GM21737 (cell line): ENCODE measurements at regions not wholly inside any gene's neighbourhood (a gene's known extent, or its start where the extent isn't known, plus 50 kb on each side); places are given as distances from the start of the nearest gene placed in this dataset.
"Not testable (repeated sequence)": the region's sequence is repeated elsewhere in the genome, so short reads cannot be mapped to it uniquely, and the experiment has no call there.

Experiments used
- ATAC-seq: cut with Tn5 transposase; IDR thresholded peaks from one replicate; pipeline ENCODE4 v1.9.1; 2021; ENCODE audit warnings: mild to moderate bottlenecking, moderate library complexity; ENCODE audit not compliant: unreplicated experiment

DNA sequence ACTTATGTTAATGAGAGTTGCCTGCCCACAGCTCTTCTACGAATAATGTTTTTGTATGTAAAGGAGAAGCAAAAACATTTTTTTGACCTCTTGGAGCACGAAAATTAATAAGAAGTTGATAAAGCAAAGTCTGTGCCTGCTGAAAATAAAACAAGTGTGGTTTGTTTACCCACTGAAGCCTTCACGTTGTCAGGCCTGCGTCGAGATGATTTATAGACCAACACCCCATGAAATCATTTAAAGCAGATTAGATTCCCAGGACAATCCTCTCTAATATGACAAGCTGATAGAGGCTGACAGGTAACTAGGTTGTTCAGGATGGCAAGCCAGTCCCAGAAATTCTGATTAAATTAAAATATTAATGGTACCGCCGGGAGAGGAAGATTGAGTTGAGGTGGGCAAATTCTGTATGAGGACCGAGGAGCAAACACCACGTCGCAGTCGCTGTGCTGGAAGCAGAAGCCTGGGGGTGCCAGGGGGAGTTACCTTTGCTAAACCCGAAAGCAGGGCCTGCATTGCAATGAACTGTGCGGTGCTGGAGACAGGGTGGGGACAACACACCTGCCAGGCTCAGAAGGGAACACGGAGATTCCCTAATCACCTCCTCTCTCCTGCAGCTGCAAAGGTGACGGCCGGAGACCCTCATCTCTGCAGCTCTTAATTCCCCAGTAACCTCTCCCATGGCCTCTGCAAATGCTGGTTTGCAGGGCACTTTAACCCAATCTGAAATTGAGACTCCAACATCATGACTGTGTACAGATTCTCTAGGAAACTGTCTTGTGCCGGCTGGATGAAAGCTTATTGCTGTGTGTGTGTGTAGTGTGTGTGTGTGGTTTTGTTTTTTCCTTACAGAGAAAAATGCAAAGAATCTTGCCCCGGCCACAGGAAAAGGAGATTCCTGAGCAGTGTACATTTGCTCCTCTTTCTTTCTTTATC, 2805.9 kb downstream of the RPIA start:
- not testable (repeated sequence) for ATAC-seq

DNA sequence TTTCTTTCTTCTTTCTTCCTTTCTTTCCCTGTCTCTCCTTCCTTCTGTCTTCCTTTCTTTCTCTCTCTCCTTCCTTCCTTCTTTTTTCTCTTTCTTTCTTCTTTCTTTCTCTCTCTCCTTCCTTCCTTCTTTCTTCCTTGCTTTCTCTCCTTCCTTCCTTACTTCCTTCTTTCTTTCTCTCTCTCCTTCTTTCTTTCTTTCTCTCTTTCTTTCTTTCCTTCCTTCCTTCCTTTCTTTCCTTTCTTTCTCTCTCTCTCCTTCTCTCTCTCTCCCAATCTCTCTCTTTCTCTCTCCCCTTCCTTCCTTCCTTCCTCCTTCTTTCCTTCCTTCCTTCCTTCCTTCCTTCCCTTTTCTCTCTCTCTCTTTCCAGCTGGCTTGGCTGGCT, 2806.6 kb downstream of the RPIA start:
- ATAC-seq: not testable (repeated sequence)

DNA sequence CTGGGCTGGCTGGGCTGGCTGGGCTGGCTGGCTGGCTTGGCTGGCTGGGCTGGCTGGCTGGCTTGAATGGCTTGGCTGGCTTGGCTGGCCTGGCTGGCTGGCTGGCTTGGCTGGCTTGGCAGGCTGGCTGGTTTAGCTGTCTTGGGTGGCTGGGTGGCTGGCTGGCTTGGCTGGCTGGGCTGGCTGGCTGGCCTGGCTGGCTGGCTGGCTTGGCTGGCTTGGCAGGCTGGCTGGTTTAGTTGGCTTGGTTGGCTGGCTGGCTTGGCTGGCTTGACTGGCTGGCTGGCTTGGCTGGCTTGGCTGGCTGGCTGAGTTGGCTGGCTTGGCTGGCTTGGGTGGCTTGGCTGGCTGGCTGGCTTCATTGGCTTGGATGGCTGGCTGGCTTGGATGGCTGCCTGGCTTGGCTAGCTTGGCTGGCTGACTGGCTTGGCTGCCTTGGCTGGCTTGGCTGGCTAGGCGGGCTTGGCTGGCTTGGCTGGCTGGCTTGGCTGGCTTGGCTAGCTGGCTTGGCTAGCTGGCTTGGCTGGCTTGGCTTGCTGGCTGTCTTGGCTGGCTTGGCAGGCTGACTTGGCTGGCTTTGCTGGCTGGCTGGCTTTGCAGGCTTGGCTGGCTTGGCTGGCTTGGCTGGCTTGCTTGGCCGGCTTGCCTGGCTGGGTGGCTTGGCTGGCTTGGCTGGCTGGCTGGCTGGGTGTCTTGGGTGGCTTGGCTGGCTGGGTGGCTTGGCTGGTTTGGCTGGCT, 2807.2 kb downstream of the RPIA start:
- not testable (repeated sequence) for ATAC-seq

DNA sequence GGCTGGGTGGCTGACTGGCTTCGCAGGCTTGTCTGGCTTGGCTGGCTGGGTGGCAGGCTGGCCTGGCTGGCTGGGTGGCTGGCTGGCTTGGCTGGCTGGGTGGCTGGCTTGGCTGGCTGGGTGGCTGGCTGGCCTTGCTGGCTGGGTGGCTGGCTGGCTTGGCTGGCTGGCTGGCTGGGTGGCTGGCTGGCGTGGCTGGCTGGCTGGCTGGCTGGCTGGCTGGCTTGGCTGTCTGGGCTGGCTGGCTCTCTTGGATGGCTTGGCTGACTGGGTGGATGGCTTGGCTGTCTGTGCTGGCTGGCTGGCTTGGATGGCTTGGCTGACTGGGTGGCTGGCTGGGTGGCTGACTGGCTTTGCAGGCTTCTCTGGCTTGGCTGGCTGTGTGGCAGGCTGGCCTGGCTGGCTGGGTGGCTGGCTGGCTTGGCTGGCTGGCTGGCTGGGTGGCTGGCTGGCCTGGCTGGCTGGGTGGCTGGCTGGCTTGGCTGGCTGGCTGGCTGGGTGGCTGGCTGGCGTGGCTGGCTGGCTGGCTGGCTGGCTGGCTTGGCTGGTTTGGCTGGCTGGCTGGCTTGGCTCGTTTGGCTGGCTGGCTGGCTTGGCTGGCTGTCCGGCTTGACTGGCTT, 2808.1 kb downstream of the RPIA start:
- not testable (repeated sequence) for ATAC-seq

DNA sequence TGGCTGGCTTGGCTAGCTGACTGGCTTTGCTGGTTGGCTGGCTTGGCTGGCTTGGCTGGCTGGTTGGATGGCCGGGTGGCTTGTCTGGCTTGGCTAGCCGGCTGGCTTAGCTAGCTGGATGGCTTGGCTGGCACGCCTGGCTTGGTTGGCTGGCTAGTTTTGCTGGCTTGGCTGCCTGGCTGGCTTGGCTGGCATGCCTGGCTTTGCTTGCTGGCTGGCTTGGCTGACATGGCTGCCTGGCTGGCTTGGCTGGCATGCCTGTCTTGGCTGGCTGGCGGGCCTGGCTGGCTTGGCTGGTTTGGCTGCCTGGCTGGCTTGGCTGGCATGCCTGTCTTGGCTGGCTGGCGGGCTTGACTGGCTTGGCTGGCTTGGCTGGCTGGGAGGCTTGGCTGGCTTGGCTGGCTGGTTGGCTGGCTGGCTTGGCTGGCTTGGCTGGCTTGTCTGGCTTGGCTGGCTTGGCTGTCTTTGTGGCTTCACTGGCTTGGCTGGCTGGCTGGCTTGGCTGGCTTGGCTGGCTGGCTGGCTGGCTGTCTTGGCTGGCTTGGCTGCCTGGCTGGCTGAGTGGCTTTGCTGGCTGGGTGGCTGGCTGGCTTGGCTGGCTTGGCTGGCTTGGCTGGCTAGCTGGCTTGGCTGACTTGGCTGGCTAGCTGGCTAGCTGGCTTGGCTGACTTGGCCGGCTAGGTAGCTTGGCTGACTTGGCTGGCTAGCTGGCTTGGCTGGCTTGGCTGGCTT, 2808.9 kb downstream of the RPIA start:
- ATAC-seq: not testable (repeated sequence)

DNA sequence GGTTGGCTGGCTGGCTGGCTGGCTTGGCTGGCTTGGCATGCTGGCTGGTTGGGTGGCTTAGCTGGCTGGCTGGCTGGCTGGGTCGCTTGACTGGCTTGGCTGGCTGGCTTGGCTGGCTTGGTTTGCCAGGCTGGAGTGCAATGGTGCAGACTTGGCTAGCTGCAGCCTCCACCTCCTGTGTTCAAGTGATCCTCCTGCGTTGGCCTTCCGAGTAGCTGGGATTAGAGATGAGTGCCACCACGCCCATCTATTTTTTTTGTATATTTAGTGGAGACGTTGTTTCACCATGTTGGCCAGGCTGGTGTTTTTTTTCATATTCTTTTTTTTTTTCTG, 2809.5 kb downstream of the RPIA start:
- ATAC-seq: not testable (repeated sequence)

DNA sequence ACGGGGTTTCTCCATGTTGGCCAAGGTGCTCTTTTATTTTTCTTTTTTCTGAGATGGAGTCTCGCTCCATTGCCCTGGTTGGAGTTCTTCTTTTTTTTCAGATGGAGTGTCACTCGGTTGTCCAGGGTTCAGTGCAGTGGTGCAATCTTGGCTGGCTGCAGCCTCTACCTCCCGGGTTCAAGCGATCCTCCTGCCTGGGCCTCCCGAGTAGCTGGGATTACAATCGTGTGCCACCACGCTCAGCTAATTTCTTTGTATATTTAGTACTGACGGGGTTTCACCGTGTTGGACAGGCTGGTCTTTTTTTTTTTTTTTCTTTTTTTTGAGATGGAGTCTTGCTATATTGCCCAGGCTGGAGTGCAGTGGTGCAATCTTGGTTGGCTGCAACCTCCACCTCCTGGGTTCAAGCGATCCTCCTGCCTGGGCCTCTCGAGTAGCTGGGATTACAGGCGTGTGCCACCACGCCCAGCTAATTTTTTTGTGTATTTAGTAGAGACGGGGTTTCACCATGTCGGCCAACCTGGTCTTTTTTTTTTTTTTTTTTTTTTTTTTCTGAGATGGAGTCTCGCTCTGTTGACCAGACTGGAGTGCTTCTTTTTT, 2810.1 kb downstream of the RPIA start:
- ATAC-seq: not testable (repeated sequence)

GRCh38 chr2:91503572-91503958, 2812.1 kb downstream of the RPIA start:
- ATAC-seq: not testable (repeated sequence)

GRCh38 chr2:91503959-91504741, 2812.7 kb downstream of the RPIA start:
- ATAC-seq: not testable (repeated sequence)

DNA sequence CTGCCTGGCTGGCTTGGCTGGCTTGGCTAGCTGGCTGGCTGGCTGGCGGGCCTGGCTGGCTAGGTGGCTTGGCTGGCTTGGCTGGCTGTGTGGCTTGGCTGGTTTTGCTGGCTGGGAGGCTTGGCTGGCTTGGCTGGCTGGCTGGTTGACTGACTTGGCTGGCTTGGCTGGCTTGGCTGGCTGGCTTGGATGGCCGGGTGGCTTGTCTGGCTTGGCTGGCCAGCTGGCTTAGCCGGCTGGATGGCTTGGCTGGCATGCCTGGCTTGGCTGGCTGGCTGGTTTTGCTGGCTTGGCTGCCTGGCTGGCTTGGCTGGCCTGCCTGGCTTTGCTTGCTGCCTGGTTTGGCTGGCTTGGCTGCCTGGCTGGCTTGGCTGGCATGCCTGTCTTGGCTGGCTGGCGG, 2817.3 kb downstream of the RPIA start:
- ATAC-seq: not testable (repeated sequence)

DNA sequence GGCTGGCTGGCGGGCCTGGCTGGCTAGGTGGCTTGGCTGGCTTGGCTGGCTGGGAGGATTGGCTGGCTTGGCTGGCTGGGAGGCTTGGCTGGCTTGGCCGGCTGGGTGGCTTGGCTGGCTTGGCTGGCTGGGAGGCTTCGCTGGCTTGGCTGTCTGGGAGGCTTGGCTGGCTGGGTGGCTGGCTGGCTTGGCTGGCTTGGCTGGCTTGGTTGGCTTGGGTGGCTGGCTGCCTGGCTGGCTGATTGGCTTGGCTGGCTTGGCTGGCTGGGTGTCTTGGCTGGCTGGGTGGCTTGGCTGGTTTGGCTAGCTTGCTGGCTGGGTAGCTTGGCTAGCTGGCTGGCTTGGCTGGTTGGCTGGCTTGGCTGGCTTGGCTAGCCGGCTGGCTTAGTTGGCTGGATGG, 2817.8 kb downstream of the RPIA start:
- ATAC-seq: not testable (repeated sequence)

GRCh38 chr2:91511166-91511565, 2819.7 kb downstream of the RPIA start:
- not testable (repeated sequence) for ATAC-seq

DNA sequence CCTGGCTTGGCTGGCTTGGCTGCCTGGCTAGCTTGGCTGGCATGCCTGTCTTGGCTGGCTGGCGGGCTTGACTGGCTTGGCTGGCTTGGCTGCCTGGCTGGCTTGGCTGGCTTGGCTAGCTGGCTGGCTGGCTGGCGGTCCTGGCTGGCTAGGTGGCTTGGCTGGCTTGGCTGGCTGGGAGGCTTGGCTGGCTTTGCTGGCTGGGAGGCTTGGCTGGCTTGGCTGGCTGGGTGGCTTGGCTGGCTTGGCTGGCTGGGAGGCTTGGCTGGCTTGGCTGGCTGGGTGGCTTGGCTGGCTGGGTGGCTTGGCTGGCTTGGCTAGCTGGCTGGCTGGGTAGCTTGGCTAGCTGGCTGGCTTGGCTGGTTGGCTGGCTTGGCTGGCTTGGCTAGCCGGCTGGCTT, 2824.5 kb downstream of the RPIA start:
- not testable (repeated sequence) for ATAC-seq

- ATAC-seq: not testable (repeated sequence)
Measured at GRCh38 chr2:91516669-91517068, 2825.2 kb downstream of the RPIA start.

DNA sequence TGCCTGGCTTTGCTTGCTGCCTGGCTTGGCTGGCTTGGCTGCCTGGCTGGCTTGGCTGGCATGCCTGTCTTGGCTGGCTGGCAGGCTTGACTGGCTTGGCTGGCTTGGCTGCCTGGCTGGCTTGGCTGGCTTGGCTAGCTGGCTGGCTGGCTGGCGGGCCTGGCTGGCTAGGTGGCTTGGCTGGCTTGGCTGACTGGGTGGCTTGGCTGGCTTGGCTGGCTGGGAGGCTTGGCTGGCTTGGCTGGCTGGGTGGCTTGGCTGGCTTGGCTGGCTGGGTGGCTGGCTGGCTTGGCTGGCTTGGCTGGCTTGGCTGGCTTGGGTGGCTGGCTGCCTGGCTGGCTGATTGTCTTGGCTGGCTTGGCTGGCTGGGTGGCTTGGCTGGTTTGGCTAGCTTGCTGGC, 2826.4 kb downstream of the RPIA start:
- ATAC-seq: not testable (repeated sequence)

- not testable (repeated sequence) for ATAC-seq
Measured at GRCh38 chr2:91518361-91518981, 2827.0 kb downstream of the RPIA start.

GRCh38 chr2:91519359-91519758, 2827.9 kb downstream of the RPIA start:
- ATAC-seq: not testable (repeated sequence)

- not testable (repeated sequence) for ATAC-seq
Measured at GRCh38 chr2:91519914-91520313, 2828.4 kb downstream of the RPIA start.

- not testable (repeated sequence) for ATAC-seq
Measured at GRCh38 chr2:91520523-91520922, 2829.1 kb downstream of the RPIA start.
